ENCODE measurements at regions not wholly inside any gene's neighbourhood (a gene's known extent, or its start where the extent isn't known, plus 50 kb on each side); places are given as distances from the start of the nearest gene placed in this dataset.

DNA sequence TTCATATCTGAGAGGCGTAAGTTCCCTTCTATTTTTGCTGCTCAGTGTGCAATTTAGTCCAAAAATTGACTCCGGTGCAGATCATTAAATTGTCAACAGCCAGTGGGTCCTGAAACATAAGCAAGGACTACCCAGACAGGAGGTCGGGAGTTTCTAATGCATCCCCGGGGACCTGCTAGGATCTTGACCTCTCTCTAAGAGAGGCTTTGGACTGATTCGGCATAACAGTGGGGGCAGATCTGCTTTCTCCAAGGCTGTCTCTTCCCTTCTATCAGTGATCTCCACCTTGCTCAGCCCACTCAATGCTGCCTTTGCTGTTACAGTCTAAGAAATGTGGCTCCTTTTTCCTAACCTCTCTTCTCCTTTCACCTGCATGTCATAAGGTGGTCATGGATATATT lies 199.1 kb upstream of the NRP1 start:
- TF ChIP-seq EP300 (IDR thresholded peaks at IDR 0.05) (no peak), POLR2A (IDR thresholded peaks at IDR 0.05) (no peak), CTCF (IDR thresholded peaks at IDR 0.05) (no peak), POLR2AphosphoS5 (IDR thresholded peaks at IDR 0.05) (no peak)
